NCI-H2107 (cell line): ENCODE measurements at regions not wholly inside any gene's neighbourhood (a gene's known extent, or its start where the extent isn't known, plus 50 kb on each side); places are given as distances from the start of the nearest gene placed in this dataset.

Experiments used
- DNase-seq: peaks from one replicate; lab custom pipeline; 2025; lab: John Stamatoyannopoulos, UW

DNA sequence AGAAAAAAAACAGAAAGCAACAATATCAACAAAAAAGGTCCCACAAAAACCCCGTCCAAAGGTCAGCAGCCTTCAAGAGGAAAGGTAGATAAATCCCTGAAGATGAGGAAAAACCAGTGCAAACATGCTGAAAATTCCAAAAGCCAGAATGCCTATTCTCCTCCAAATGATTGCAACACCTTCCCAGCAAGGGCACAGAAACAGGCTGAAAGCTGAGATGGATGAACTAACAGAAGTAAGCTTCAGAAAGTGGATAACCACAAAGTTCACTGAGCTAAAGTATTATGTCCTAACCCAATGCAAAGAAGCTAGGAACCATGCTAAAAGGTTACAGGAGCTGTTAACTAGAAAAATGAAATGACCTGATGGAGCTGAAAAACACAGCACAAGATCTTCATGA, 226.4 kb upstream of the DSEL start:
- DNase-seq, result no peak

DNA sequence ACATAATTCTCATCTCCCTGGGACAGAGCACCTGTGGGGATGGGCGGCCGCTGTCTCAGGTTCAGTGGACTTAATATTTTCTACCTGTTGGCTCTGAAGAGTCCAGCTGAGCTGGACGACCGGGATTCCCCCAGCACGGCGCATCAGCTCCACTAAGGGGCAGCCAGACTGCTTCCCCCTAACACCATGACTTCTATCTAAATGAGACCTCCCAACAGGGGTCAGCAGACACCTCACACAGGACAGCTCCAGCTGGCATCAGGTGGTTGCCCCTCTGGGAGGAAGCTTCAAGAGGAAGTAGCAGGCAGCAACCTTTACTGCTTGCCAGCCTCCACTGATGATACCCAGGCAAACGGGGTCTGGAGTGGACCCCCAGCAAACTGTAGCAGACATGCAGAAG, 226.0 kb upstream of the DSEL start:
- no peak for DNase-seq

DNA sequence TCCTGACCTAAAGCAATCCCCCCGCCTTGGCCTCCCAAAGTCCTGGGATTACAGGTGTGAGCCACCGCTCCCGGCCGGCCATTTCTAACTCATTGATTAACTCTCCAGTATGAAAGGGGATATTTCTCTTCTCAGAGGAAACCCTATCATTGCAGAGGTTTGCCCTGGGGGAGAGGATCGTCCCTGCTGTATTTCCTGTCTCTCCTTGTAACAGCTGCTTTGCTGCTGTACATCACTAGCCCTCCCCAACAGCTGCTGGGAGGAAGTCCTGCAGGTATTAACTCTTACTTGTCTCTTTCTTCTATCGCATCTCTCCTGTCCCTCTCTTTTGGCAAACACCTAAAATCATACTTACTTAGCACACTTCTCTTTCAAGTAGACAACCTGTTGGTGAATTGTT, 219.0 kb upstream of the DSEL start:
- DNase-seq, result no peak

DNA sequence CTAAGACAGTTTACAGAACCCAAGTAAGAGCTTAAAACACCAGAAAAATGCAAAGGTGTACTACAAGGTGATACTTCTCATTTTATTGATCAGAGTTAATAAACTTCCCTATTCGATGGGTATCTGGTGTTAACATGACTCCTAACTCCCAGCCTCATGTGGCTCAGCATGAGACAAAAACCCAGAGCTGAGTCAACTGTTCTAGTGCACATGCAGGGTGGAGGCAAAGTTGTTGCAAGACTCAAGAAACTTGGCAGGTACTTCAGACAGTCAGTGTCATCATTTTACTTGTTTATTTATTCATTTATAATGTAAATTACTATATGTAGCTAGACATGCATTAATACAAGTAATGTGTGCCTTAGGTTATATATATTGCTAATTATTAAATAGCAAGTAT, 216.6 kb upstream of the DSEL start:
- DNase-seq, result no peak

DNA sequence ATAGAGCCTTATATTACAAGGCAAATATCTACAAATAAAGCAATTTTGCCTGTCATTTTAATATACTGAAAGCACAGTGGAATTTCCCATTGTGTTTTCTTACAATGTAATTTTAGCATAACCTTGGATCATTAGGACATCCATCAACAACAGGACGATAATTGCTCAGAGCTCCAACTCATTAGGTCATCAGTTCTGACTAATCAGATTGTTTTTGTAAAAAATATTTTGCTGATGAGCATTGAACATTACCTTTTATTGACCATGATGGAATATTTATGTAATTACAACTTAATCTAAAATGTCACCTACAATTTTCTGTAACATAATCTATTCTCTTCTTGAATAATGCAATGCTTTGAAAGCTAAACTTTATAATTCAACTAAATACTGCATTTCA, 215.3 kb upstream of the DSEL start:
- no peak for DNase-seq

DNA sequence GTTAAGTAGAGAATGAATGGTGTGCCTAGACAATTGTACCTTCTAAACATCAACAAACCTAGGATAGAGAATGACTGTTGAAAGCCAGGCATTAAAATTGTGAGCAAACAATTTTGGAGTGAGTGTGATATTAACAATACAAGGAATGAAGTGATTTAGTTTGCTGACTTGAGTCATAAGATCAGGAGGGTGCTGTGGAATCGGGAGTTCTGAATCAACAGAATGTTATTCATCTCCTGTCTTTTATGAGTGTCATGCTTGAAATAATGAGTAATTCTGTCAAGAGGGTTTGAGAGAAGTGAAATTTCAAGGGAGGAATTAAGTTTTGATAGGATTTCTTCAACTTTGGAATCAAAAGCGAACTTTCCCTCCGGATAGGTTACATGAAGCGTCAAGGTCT, 214.4 kb upstream of the DSEL start:
- DNase-seq, result no peak

DNA sequence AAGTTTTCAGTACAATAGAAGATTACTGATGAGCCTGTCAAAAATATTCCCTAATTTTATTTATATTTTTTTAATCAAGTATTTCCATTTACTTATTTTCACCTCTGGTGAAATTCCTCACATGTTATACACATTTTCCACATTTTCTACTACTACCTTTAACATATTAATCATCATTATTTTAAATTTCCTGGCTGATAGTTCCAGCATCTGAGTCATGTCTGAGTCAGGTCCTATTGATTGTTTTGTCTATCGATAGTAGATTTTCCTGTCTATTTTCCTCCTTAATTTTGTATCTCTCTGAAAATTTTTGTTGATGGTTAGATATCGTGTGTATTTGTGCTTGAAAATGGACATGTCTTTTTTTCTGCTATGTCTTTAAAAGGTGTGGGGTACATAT, 211.8 kb upstream of the DSEL start:
- DNase-seq, result no peak

DNA sequence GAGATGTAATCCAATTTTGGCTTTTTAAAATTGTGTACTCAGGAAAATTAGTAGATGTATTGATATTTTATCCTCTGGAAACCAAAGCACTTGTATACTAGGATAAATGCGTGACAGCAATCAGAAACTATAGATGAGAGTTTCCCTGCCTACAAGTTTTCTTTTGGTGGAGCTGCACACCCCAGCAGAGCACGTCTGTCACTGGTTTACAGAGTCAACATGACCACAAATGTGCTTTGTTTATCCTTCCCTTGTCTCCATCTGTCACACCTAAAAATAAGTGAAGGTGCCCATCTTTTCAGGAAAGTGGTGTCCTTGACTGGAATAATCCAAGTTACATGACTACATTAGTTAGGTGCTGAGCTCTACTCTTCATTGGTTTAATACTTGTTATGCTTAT, 210.4 kb upstream of the DSEL start:
- DNase-seq, result no peak

DNA sequence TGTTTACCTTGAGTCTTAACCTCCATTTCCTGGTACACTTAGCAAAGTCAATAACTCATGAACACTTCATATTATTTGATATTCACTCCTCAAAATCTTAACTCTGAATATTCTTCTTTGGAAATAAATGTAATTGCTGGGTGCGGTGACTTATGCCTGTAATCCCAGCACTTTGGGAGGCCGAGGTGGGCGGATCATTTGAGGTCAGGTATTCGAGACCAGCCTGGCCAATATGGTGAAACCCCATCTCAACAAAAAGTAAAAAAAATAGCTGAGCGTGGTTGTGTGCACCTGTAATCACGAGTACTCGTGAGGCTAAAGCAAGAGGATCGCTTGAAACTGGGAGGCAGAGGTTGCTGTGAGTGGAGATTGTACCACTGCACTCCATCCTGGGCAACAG, 201.3 kb upstream of the DSEL start:
- no peak for DNase-seq

DNA sequence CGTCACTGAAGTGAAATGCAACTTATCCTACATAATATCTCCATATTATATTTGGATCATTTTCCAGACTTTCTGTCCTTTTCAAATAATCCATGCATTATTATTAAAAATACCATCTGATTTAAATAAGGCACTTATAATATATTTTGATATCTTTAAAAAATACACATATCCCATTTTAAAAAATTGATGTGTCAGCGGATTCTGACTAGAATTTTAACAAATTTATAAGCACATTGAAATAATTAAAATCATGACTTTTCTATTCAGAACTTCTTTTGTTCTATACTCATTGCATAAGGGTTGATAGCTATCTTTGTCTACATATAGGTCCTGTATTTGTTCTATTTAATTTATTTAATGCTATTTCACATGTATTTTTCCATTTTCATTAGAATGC, 199.0 kb upstream of the DSEL start:
- no peak for DNase-seq

DNA sequence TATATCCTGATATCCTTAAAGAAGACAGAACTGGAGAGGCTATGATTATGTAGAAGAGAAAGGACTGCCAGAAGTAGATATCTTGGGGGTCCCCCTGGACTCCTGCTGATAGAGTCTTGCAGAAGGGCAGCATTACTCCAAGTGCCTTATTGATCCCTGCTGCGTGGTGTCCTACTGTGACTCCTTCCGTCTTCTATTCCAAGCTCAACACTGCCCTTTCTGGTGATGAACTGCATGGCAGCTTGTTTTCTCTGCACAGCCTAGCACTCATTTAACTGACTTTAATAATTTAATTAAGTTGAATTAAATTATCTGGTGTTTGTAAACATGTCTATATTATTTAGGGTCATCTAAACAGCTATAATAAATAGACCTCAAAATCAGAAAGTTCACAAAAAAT, 194.1 kb upstream of the DSEL start:
- DNase-seq, result no peak

DNA sequence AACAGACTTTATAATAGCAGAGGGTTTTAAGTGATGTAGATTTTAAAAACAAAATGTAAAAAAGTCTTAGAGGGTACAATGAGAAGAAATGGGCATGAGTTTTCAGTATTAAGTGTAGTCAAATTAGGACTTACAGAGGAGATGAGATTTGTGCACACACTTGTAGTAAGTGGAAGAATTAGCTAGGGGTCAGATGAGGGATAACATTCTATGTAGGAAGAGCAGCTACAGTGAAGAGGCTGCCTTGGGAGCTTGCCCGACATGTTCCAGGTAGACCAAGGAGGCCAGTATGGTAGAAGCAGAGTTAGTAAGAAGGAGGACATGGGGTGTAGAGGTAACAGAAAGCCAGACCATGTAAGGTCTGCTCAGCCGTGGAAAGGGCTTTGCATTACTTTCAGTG, 189.2 kb upstream of the DSEL start:
- no peak for DNase-seq

DNA sequence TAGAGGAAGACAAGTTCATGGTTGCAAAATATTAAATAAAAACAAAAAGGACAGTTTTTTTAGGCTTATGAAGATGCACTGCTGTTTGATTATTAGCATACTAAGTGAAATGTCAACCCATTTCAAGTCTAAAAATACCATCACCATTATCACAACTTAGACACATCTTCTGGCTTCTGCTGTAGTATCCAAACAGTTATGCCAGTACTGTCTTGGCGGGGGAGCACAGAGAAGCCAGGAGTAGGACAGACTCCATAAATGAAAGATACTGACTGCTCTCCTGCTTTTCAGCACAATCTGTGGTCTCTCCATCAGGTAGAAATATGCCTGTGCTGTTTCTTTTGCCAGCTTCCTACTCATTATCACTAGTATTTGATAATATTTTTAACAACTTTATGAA, 179.2 kb upstream of the DSEL start:
- DNase-seq, result no peak

DNA sequence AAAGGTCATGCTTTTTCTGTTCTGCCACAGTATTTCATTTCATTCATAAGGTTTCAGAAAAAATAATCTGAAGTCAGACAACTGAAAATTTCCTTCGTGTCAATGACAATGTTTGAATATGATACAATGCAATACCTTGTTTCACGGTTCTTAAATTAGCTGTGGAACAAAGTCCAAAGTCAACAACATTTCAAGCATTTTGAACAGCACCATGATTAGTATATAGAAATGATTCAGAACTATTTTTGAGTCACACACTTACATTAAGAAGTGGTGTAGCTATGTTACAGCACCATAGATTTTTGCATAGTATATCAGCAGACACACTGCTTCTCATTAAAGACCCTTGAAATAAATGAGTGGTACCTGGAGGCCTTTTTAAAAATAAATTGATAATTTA, 178.3 kb upstream of the DSEL start:
- DNase-seq, result no peak

DNA sequence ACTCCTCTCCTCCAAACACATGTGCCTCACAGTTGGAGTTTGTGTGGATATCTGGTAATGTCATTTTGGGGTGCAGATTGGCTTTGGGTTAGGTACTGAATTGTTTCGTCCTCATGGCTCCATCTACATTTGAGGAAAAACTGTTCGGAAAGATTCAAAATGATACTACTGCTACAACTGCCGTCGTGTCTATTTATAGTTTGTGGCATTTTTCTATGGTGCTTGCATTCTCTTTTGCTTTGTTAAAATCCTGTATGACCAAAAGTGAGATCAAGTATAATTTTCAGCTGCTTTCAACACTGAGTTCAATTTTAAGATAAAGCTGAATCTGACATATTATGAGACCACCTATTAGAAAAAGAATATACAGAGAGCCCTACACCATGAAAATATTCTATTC, 176.3 kb upstream of the DSEL start:
- DNase-seq, result no peak

DNA sequence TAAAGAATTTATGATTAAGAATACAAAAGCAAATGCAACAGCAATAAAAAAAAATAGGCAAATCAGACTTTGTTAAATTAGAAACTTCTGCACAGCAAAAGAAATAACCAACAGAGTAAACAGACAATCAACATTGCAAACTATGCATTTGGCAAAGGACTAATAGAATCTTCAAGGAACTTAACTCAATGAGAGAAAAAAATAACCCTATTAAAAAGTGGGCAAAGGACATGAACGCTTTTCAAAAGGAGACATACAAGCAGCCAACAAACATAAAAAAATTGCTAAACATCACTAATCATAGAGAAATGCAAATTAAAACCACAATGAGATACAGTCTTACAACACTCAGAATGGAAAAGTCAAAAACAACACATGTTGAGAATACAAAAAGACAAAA, 166.0 kb upstream of the DSEL start:
- DNase-seq, result no peak

DNA sequence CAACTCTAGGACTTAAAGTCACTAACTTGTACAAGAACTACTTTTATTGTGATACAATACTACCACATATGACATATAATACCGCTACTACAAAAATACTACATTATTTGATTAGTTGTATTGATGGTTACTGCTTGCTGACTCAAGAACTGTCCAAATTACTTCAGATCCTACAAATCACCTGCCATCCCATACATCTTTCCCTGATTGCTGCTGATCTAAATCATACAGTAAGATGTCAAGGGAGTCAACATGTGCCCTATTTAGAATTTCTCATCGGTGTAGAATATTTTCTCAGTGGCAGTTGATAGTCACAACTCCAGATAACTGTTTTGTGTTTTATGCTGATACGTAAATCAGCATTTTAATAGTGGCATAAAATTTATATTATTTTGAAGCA, 161.0 kb upstream of the DSEL start:
- no peak for DNase-seq

DNA sequence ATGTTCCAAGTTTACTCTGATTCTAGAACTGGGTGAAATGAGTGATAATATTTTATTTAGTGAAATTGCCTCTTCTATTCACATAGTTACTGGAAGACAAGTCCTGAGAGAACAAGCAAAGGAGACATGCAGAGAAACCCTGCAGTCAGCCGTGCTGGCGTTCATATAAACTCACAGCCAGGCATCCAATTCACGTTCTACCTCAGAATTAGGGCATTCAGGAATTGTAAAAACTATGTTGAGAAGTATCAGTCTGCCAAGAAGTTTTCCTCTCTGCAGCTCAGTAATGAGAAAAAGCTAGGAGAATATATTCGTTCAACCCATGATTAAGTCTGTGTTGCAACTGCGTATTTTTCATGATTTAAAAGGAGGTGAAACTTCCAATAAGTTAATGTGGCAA, 156.2 kb upstream of the DSEL start:
- DNase-seq, result no peak

DNA sequence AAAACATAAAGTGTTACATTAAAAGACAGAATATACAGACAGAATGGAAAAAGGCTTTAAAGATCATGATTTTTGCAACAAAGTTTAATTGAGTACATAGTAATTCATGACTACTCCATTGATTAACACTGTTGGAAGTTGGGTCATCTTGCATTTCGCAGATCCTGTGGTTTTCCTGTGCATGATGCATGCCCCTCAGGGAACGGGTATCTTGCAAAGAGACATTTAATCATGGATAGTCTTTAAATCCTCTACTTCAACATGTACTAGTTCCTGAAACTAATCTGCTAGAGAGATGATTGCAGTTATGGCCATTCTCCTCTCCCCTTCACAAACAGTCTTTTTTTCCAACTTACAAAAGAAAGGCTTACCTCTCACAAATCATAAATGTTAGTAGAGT, 155.6 kb upstream of the DSEL start:
- no peak for DNase-seq

DNA sequence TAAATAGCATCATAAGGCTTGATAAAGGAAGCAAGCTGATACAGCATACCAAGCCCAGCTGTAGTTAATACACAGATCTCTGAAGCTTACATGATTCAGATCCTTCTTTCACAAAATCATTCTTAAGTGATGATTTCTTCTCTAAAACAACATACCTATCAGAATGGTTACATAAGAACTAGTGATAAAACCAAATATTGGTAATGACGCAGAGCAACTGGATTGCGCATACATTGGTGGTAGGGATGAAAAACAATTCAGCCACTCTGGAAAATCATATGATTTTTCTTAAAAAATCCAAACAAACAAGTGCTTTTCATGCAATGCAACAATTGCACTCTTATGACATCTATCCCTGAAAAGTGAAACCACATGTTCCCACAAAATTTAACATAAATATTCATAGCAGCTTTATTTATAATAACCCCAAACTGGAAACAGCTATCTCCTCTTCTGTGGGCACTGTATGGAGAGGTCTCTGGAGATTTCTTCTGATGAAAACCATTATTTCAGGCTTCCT, 153.6 kb upstream of the DSEL start:
- DNase-seq, result no peak

DNA sequence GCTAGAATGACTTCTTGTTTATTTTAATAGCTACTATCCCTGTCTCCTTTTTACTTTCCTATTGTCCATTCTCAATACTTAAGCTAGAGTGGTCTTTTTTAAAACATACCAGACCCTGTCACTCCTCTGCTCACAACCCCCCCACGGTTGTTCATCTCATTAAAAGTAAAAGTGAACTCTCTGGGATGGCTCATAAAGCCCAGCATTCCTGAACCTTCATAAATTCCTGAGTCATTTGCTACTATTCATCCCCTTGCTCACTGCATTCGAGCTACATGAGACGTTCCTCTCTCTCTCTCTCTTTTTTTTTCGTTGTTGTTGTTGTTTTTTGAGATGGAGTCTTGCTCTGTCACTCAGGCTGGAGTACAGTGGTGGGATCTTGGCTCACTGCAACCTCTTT, 148.7 kb upstream of the DSEL start:
- no peak for DNase-seq

DNA sequence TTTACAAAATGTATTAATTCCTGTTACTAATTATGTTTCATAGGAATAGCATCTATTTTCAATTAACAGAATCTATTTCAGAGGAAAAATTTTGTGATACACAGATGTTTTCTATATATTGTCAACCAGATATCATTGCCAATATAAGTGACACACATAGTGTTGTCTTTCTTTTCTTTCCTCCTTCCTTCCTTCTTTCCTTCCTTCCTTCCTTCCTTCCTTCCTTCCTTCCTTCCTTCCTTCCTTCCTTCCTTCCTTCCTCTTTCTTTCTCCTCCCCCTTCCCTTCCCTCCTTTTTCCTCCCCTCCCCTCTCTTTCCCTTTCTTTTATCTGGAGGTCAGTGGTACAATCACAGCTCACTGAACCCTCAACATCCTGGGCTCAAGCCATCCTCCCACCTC, 146.5 kb upstream of the DSEL start:
- no peak for DNase-seq

DNA sequence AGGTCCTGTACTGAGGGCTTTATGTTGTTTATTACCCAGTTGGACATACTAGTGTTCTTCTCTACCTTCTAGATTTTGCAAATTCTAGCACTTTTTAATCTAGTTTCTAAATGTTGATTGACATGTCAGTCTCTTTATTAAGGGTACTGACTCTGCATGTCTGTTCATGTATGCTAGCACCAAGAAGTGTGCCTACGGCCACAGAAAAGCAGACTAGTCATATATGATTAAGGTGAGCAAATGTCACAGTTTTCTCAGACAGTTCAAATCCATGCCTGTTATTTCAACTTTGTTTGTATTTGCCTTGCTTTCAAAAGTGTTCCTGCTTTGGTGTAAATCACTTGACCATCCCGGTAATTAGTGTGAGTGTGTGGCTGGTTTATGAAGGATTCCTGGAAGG, 145.0 kb upstream of the DSEL start:
- no peak for DNase-seq

DNA sequence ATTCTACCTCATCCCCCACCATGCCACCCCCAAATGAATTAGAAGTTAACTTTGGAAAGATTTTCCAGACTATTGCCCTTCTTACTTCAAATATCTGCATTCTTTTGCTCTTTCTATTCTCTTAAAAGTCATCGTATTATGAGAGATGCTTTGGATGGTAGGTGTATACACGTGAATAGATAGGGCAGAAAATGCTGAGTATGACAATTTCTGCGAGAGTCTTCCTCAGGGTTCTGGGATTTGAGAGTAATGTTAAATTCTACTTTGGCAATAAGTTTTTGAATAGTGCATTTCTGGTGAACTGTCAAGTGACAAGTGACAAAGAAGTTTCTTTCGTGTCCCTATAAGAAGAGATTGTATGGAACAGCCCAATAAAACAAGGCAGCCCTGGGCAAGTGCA, 137.6 kb upstream of the DSEL start:
- no peak for DNase-seq

DNA sequence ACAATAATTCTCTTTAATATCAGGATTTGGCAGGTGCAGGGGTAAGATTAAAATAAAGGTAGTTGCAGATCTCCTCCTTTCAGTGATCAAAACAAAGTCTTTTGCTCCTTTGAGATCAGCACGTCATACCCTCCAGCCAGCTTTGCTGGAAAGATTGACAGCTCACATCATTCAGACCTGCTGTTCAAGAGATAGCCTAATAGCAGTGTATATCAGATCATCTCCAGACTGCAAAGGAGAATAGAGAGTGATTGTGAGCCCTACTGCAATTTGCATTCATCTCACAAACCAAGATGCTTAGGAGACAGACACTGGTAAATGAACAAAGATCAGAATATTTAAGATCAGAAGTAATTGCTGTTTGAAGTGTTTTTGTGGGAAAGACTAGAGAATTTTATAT, 135.8 kb upstream of the DSEL start:
- no peak for DNase-seq
